Keratinocyte (primary cell): ENCODE measurements at regions not wholly inside any gene's neighbourhood (a gene's known extent, or its start where the extent isn't known, plus 50 kb on each side); places are given as distances from the start of the nearest gene placed in this dataset.

Source experiments
- EZH2 ChIP-seq: IDR thresholded peaks from one replicate; pipeline ENCODE4 v1.6.1; 2012; ENCODE audit warnings: inconsistent platforms, mild to moderate bottlenecking, low read length, moderate library complexity
- TF ChIP-seq, protein P1 (sequence below), 3 experiments: IDR thresholded peaks in 1 of 3; conservative IDR thresholded peaks in 1 of 3; optimal IDR thresholded peaks in 1 of 3; 2 replicates in 2 of 3; 3 replicates in 1 of 3; pipeline versions ENCODE3 to v1.5.1; 2011; ENCODE audit warnings: low read length in 3 of 3, mild to moderate bottlenecking in 3 of 3, moderate library complexity in 2 of 3, control low read depth in 1 of 3, inconsistent platforms in 1 of 3; ENCODE audit not compliant: insufficient read depth in 2 of 3; ENCODE audit errors: extremely low read depth in 1 of 3

GRCh38 chr14:98503086-98503815 lies 768.7 kb downstream of the BCL11B start:
- TF ChIP-seq, protein P1, sequence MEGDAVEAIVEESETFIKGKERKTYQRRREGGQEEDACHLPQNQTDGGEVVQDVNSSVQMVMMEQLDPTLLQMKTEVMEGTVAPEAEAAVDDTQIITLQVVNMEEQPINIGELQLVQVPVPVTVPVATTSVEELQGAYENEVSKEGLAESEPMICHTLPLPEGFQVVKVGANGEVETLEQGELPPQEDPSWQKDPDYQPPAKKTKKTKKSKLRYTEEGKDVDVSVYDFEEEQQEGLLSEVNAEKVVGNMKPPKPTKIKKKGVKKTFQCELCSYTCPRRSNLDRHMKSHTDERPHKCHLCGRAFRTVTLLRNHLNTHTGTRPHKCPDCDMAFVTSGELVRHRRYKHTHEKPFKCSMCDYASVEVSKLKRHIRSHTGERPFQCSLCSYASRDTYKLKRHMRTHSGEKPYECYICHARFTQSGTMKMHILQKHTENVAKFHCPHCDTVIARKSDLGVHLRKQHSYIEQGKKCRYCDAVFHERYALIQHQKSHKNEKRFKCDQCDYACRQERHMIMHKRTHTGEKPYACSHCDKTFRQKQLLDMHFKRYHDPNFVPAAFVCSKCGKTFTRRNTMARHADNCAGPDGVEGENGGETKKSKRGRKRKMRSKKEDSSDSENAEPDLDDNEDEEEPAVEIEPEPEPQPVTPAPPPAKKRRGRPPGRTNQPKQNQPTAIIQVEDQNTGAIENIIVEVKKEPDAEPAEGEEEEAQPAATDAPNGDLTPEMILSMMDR (optimal IDR thresholded peaks at IDR 0.05 in 1 of 3, IDR thresholded peaks at IDR 0.05 in 1 of 3, conservative IDR thresholded peaks at IDR 0.05 in 1 of 3; ENCODE audit: extremely low read depth in 1 of 3, insufficient read depth in 2 of 3, low read length in 3 of 3) = no peak
- TF ChIP-seq EZH2 = no peak
